HEK293 (cell line): ENCODE measurements at regions not wholly inside any gene's neighbourhood (a gene's known extent, or its start where the extent isn't known, plus 50 kb on each side); places are given as distances from the start of the nearest gene placed in this dataset.

Experiments used
- TRIM28 ChIP-seq: IDR thresholded peaks from 2 replicates; pipeline ENCODE4 v1.6.1; 2011; ENCODE audit warnings: low read length, control low read depth, borderline replicate concordance
- TF ChIP-seq, protein P1 (sequence below): fragments of 450-650 bp; formaldehyde crosslinking; IDR thresholded peaks from 2 replicates; pipeline ENCODE4 v1.5.1; 2016; ENCODE audit warnings: missing biosample characterization, missing genetic modification characterization, low read depth
- TF ChIP-seq, protein P2 (sequence below): fragments of 450-650 bp; formaldehyde crosslinking; IDR thresholded peaks from 2 replicates; pipeline ENCODE4 v1.5.1; 2016; ENCODE audit warnings: missing biosample characterization, missing genetic modification characterization

DNA sequence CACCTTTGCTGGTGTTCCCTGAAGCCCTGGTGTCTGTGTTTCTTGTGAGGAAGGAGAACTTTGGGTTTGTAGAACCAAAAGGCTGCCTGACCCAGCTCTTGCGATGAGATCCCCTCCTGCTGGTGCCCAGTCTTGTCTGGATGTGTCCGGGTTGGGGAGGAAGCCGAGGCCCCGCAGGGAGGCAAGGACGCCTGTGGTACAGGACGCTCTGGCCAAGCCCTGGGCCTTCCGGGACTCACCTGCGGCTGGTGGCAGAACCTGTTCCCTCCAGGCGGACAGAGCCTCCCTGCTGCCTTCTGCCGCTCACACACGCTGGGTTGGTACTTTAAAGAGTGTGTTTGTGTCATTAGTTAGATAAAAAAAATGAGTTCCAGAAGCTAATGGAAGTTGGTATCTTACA, 616.2 kb downstream of the GALR1 start:
- TF ChIP-seq, protein P1, sequence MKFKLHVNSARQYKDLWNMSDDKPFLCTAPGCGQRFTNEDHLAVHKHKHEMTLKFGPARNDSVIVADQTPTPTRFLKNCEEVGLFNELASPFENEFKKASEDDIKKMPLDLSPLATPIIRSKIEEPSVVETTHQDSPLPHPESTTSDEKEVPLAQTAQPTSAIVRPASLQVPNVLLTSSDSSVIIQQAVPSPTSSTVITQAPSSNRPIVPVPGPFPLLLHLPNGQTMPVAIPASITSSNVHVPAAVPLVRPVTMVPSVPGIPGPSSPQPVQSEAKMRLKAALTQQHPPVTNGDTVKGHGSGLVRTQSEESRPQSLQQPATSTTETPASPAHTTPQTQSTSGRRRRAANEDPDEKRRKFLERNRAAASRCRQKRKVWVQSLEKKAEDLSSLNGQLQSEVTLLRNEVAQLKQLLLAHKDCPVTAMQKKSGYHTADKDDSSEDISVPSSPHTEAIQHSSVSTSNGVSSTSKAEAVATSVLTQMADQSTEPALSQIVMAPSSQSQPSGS (tag by site-specific recombination): no peak
- TF ChIP-seq TRIM28: no peak
- TF ChIP-seq, protein P2, sequence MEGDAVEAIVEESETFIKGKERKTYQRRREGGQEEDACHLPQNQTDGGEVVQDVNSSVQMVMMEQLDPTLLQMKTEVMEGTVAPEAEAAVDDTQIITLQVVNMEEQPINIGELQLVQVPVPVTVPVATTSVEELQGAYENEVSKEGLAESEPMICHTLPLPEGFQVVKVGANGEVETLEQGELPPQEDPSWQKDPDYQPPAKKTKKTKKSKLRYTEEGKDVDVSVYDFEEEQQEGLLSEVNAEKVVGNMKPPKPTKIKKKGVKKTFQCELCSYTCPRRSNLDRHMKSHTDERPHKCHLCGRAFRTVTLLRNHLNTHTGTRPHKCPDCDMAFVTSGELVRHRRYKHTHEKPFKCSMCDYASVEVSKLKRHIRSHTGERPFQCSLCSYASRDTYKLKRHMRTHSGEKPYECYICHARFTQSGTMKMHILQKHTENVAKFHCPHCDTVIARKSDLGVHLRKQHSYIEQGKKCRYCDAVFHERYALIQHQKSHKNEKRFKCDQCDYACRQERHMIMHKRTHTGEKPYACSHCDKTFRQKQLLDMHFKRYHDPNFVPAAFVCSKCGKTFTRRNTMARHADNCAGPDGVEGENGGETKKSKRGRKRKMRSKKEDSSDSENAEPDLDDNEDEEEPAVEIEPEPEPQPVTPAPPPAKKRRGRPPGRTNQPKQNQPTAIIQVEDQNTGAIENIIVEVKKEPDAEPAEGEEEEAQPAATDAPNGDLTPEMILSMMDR (tag by site-specific recombination): no peak
